ACC112 (cell line): ENCODE measurements at regions not wholly inside any gene's neighbourhood (a gene's known extent, or its start where the extent isn't known, plus 50 kb on each side); places are given as distances from the start of the nearest gene placed in this dataset.

Experiments
- H2AFZ ChIP-seq: fragments of 200-600 bp; sonication (generic); one replicate; pipeline ENCODE4 v1.6.0; 2017; ENCODE audit warnings: antibody characterized with exemption, low read length; ENCODE audit not compliant: unreplicated experiment
- H3K27ac ChIP-seq: fragments of 200-600 bp; sonication (generic); 2 replicates; pipeline ENCODE4 v1.5.1; 2014; ENCODE audit warnings: low read depth, mild to moderate bottlenecking, antibody characterized with exemption, low read length, moderate library complexity
- H3K27me3 ChIP-seq: fragments of 200-600 bp; sonication (generic); 2 replicates; pipeline ENCODE4 v1.6.1; 2014; ENCODE audit warnings: mild to moderate bottlenecking, antibody characterized with exemption, low read length, moderate library complexity, mixed read lengths; ENCODE audit not compliant: insufficient read depth
- H3K36me3 ChIP-seq: fragments of 200-600 bp; sonication (generic); 2 replicates; pipeline ENCODE4 v1.6.1; 2016; ENCODE audit warnings: mild to moderate bottlenecking, antibody characterized with exemption, low read length, moderate library complexity, mixed read lengths; ENCODE audit not compliant: insufficient read depth
- H3K4me1 ChIP-seq: fragments of 200-600 bp; sonication (generic); one replicate; pipeline ENCODE4 v1.6.1; 2016; ENCODE audit warnings: low read length, mixed read lengths; ENCODE audit not compliant: insufficient read depth, unreplicated experiment, control insufficient read depth
- H3K4me3 ChIP-seq: fragments of 200-600 bp; sonication (generic); 2 replicates; pipeline ENCODE4 v1.5.1; 2014; ENCODE audit warnings: mild to moderate bottlenecking, low read depth, low read length
- H3K79me2 ChIP-seq: fragments of 200-600 bp; sonication (generic); one replicate; pipeline ENCODE4 v1.6.0; 2016; ENCODE audit warnings: low read length; ENCODE audit not compliant: control insufficient read depth, unreplicated experiment, insufficient read depth

GRCh38 chr18:47321815-47322214, 70.4 kb upstream of the SKOR2 start:
- Histone ChIP-seq H3K27ac (no peak overlapping the region), H2AFZ (no peak overlapping the region), H3K4me3 (no peak overlapping the region), H3K27me3 (no peaks in the 10 kb centered on the region), H3K79me2 (no peaks in the 10 kb centered on the region), H3K4me1 (no peaks in the 10 kb centered on the region), H3K36me3 (no peaks in the 10 kb centered on the region)

GRCh38 chr18:47317824-47318508, 66.5 kb upstream of the SKOR2 start:
- Histone ChIP-seq H3K36me3 (no peaks in the 10 kb centered on the region), H3K79me2 (no peaks in the 10 kb centered on the region), H2AFZ (no peak overlapping the region), H3K27ac (no peak overlapping the region), H3K4me1 (no peaks in the 10 kb centered on the region), H3K27me3 (no peaks in the 10 kb centered on the region), H3K4me3 (no peak overlapping the region)

- Histone ChIP-seq H3K4me1 (no peaks in the 10 kb centered on the region), H3K79me2 (no peaks in the 10 kb centered on the region), H2AFZ (no peak overlapping the region), H3K27me3 (no peaks in the 10 kb centered on the region), H3K27ac (no peak overlapping the region), H3K4me3 (no peak overlapping the region), H3K36me3 (no peaks in the 10 kb centered on the region)
These were observed 65.5 kb upstream of the SKOR2 start for GRCh38 chr18:47316924-47317323.

GRCh38 chr18:47313901-47314300, 62.4 kb upstream of the SKOR2 start:
- Histone ChIP-seq H3K4me1 (no peaks in the 10 kb centered on the region), H2AFZ (no peak overlapping the region), H3K36me3 (no peaks in the 10 kb centered on the region), H3K79me2 (no peaks in the 10 kb centered on the region), H3K27ac (no peak overlapping the region), H3K27me3 (no peaks in the 10 kb centered on the region), H3K4me3 (no peak overlapping the region)

- Histone ChIP-seq H3K27ac (no peak overlapping the region), H3K4me3 (no peak overlapping the region), H3K36me3 (no peaks in the 10 kb centered on the region), H3K79me2 (no peaks in the 10 kb centered on the region), H3K4me1 (no peaks in the 10 kb centered on the region), H3K27me3 (no peaks in the 10 kb centered on the region), H2AFZ (no peak overlapping the region)
These were observed 60.1 kb upstream of the SKOR2 start for GRCh38 chr18:47311585-47311984.
